ENCODE measurements at regions not wholly inside any gene's neighbourhood (a gene's known extent, or its start where the extent isn't known, plus 50 kb on each side); places are given as distances from the start of the nearest gene placed in this dataset.

DNA sequence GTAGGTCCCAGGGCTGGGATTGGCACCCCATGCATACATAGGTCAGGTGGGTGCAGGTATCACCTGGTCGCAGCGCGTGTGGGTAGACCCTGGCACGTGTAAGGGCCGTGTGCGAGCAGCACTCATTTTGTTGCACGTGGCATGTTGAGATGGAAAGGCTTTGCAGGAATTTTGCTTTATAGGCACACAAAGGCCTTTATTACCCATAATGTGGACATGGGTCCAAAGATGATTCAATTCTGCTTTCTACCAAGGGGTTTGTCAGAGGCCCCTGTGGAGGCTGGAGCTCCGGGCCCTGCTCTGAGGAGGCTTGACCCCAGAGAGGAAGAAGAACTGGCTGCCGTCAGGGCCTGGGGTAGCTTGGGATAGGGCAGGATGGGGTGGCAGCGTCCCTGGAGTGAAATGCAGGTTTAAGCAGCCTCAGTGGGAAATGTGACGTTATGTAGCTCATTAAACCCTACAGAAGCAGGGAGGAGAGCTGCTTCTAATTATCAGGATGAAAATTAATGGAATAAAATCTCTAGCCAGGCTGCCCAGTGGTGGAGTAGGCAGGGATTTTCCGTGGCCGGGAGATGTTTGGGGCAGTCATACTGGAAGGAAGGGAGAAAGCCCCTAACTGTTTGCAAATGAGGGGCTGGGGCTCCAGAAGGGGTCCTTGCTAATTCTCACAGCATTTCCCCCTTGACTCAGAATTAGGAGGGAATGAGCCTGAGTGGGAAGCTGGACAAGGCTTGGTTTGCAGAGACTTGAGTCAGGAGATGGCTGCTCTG is 103.3 kb upstream of the PITX1 start:
- H3K4me1 ChIP-seq (ENCODE audit: insufficient read depth, low read length) = no peaks in the 10 kb centered on the region
- H2BK5ac ChIP-seq (ENCODE audit: insufficient read length, low read length) = no peak overlapping the region
- H3K27ac Mint-ChIP-seq = no peak overlapping the region
- H2BK120ac ChIP-seq (ENCODE audit: low read depth, low read length, poor library complexity, severe bottlenecking) = no peak overlapping the region
- no peak overlapping the region for H3T11ph ChIP-seq (ENCODE audit: low read length)
- no peaks in the 10 kb centered on the region for H3K9me3 ChIP-seq (ENCODE audit: control insufficient read depth, low read depth, low read length)
- H4K20me1 ChIP-seq (ENCODE audit: control insufficient read depth, insufficient read depth, insufficient read length) = no peaks in the 10 kb centered on the region
- no peak overlapping the region for H3K14ac ChIP-seq (ENCODE audit: insufficient read depth, low read length)
- WGBS (ENCODE audit: extremely low coverage, insufficient read length, low lambda C conversion rate) = no CpG with 5 or more reads among the region's 13 CpGs
- no peak overlapping the region for H3K4me2 ChIP-seq (ENCODE audit: insufficient read depth, insufficient read length, low read length)
- no peak overlapping the region for H3K18ac ChIP-seq (ENCODE audit: insufficient read length, low read depth, low read length)
- H3K27me3 ChIP-seq (ENCODE audit: insufficient read depth, low read length) = no peaks in the 10 kb centered on the region; the same call in 1 of the 2 replicates
- no peaks in the 10 kb centered on the region for H3K79me1 ChIP-seq (ENCODE audit: insufficient read depth, low read depth, low read length, poor library complexity, severe bottlenecking)
- TF ChIP-seq, protein P1, sequence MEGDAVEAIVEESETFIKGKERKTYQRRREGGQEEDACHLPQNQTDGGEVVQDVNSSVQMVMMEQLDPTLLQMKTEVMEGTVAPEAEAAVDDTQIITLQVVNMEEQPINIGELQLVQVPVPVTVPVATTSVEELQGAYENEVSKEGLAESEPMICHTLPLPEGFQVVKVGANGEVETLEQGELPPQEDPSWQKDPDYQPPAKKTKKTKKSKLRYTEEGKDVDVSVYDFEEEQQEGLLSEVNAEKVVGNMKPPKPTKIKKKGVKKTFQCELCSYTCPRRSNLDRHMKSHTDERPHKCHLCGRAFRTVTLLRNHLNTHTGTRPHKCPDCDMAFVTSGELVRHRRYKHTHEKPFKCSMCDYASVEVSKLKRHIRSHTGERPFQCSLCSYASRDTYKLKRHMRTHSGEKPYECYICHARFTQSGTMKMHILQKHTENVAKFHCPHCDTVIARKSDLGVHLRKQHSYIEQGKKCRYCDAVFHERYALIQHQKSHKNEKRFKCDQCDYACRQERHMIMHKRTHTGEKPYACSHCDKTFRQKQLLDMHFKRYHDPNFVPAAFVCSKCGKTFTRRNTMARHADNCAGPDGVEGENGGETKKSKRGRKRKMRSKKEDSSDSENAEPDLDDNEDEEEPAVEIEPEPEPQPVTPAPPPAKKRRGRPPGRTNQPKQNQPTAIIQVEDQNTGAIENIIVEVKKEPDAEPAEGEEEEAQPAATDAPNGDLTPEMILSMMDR (conservative IDR thresholded peaks at IDR 0.05) = no peak
- no peak overlapping the region for H3K23ac ChIP-seq (ENCODE audit: insufficient read length, low read depth, low read length)
- H4K5ac ChIP-seq (ENCODE audit: insufficient read length, low read depth, low read length) = no peak overlapping the region
- H4K91ac ChIP-seq (ENCODE audit: insufficient read length, low read depth, low read length) = no peak overlapping the region
- no peak overlapping the region for H3K9ac ChIP-seq (ENCODE audit: extremely low read depth, insufficient read length, low read length)
- H2BK20ac ChIP-seq (ENCODE audit: low read depth, low read length, poor library complexity, severe bottlenecking) = no peak overlapping the region
- no peak overlapping the region for H3K4me3 Mint-ChIP-seq
- H3K4me1 Mint-ChIP-seq = peaks cover 0 to 4% of the 10 kb centered on the region in 2 experiments; a peak in 1 of 4 replicates
- no peaks in the 10 kb centered on the region for H3K36me3 Mint-ChIP-seq (ENCODE audit: insufficient read depth in 1 of 3, low read depth in 3 of 3)
- H3K23me2 ChIP-seq (ENCODE audit: insufficient read length, low read depth, low read length, poor library complexity, severe bottlenecking) = no peaks in the 10 kb centered on the region
- no peak overlapping the region for H3K27ac ChIP-seq (ENCODE audit: insufficient read length, low read depth, low read length)
- no peak overlapping the region for H4K8ac ChIP-seq (replicated peaks; ENCODE audit: insufficient read length, low read depth, low read length)
- H3K4ac ChIP-seq (ENCODE audit: low read depth, low read length) = no peak overlapping the region
- H3K27me3 Mint-ChIP-seq (ENCODE audit: low read depth) = peaks cover 31% of the 10 kb centered on the region
- H2BK15ac ChIP-seq (ENCODE audit: low read depth, low read length) = no peak overlapping the region
- no peak overlapping the region for H3K56ac ChIP-seq (ENCODE audit: insufficient read length, low read depth, low read length)
- H2AFZ ChIP-seq (ENCODE audit: low read length) = no peak overlapping the region
- no peak for DNase-seq
- no peaks in the 10 kb centered on the region for H3K9me3 Mint-ChIP-seq
- H2AK5ac ChIP-seq (ENCODE audit: insufficient read length, low read length) = no peak overlapping the region
- H2BK12ac ChIP-seq (ENCODE audit: insufficient read length, low read depth, low read length) = no peak overlapping the region
- H3K79me2 ChIP-seq (ENCODE audit: insufficient read depth, low read length) = no peaks in the 10 kb centered on the region
